Activated T-helper 2 cell treated with anti-CD3 and anti-CD28 coated beads, Interferon-gamma antibody, Interleukin-2, Interleukin-4, amounts not matched to agents 10 μg/mL and 5 μg/mL and 100 μg/mL, durations not matched to agents 14 hours and 24 hours and 36 hours (primary cell): ENCODE measurements at regions not wholly inside any gene's neighbourhood (a gene's known extent, or its start where the extent isn't known, plus 50 kb on each side); places are given as distances from the start of the nearest gene placed in this dataset.

Experiments
- DNase-seq: peaks from one replicate; pipeline ENCODE4 v3.0.0; 2021; ENCODE audit warnings: low spot score
- H3K27ac Mint-ChIP-seq: one replicate; pipeline ENCODE4 v1.8.0; 2021; ENCODE audit warnings: mixed read lengths
- H3K27me3 Mint-ChIP-seq: one replicate; pipeline ENCODE4 v1.8.0; 2021; ENCODE audit warnings: low read depth, mixed read lengths
- H3K36me3 Mint-ChIP-seq: one replicate; pipeline ENCODE4 v1.8.0; 2021; ENCODE audit warnings: low read depth, mixed read lengths
- H3K4me1 Mint-ChIP-seq: one replicate; pipeline ENCODE4 v1.8.0; 2021; ENCODE audit warnings: low read depth, mixed read lengths
- H3K4me3 Mint-ChIP-seq: one replicate; pipeline ENCODE4 v1.8.0; 2021; ENCODE audit warnings: low read depth, mild to moderate bottlenecking, moderate library complexity, mixed read lengths
- H3K9me3 Mint-ChIP-seq: one replicate; pipeline ENCODE4 v1.8.0; 2021; ENCODE audit warnings: mixed read lengths
- intact Hi-C: fragments of 100-400 bp; cut with micrococcal nuclease; formaldehyde crosslinking; loops from one replicate; pipeline ENCODE4 v1.15.1; 2023

GRCh38 chr2:53018825-53019425 lies 748.7 kb upstream of the CHAC2 start:
- no peaks in the 10 kb centered on the region for H3K36me3 Mint-ChIP-seq
- no peaks in the 10 kb centered on the region for H3K27me3 Mint-ChIP-seq
- H3K4me3 Mint-ChIP-seq, result no peak overlapping the region
- no peak overlapping the region for H3K27ac Mint-ChIP-seq
- H3K4me1 Mint-ChIP-seq, result no peaks in the 10 kb centered on the region
- DNase-seq, result no peak
- H3K9me3 Mint-ChIP-seq, result peaks cover 11% of the 10 kb centered on the region
- intact Hi-C loops, result no loop called here

GRCh38 chr2:53006980-53007379 lies 760.6 kb upstream of the CHAC2 start:
- Mint-ChIP-seq H3K9me3 (peaks cover 6% of the 10 kb centered on the region), H3K36me3 (no peaks in the 10 kb centered on the region), H3K27ac (no peak overlapping the region), H3K4me1 (no peaks in the 10 kb centered on the region), H3K27me3 (no peaks in the 10 kb centered on the region), H3K4me3 (no peak overlapping the region)
- no peak for DNase-seq
- intact Hi-C loops, result no loop called here

- Mint-ChIP-seq H3K36me3 (no peaks in the 10 kb centered on the region), H3K4me3 (no peak overlapping the region), H3K4me1 (no peaks in the 10 kb centered on the region), H3K27me3 (no peaks in the 10 kb centered on the region), H3K27ac (no peak overlapping the region), H3K9me3 (peaks cover 5% of the 10 kb centered on the region)
- intact Hi-C loops, result no loop called here
- no peak for DNase-seq
These were observed 763.2 kb upstream of the CHAC2 start for GRCh38 chr2:53004413-53004812.

- Mint-ChIP-seq H3K4me1 (no peaks in the 10 kb centered on the region), H3K9me3 (peaks cover 21% of the 10 kb centered on the region), H3K36me3 (no peaks in the 10 kb centered on the region), H3K4me3 (no peak overlapping the region), H3K27me3 (no peaks in the 10 kb centered on the region), H3K27ac (no peak overlapping the region)
- intact Hi-C loops, result no loop called here
- DNase-seq, result no peak
These were observed 772.2 kb upstream of the CHAC2 start for GRCh38 chr2:52995424-52995823.

GRCh38 chr2:52976143-52976949 lies 791.3 kb upstream of the CHAC2 start:
- no peak for DNase-seq
- Mint-ChIP-seq H3K27ac (peak overlapping the region; percentile 8), H3K27me3 (no peaks in the 10 kb centered on the region), H3K36me3 (no peaks in the 10 kb centered on the region), H3K9me3 (no peaks in the 10 kb centered on the region), H3K4me3 (no peak overlapping the region), H3K4me1 (peaks cover 5% of the 10 kb centered on the region)
- intact Hi-C loops, result loop anchor here (1.0 to 2.0 kb wide), 2 partner anchors 42 to 66 kb away; no protein-coding TSS in a partner anchor

- H3K4me3 Mint-ChIP-seq, result no peak overlapping the region
- no peaks in the 10 kb centered on the region for H3K27me3 Mint-ChIP-seq
- no peak for DNase-seq
- peaks cover 5% of the 10 kb centered on the region for H3K4me1 Mint-ChIP-seq
- H3K9me3 Mint-ChIP-seq, result no peaks in the 10 kb centered on the region
- intact Hi-C loops, result no loop called here
- no peak overlapping the region for H3K27ac Mint-ChIP-seq
- no peaks in the 10 kb centered on the region for H3K36me3 Mint-ChIP-seq
These were observed 793.5 kb upstream of the CHAC2 start for GRCh38 chr2:52974127-52974526.

GRCh38 chr2:52970642-52971041 lies 797.0 kb upstream of the CHAC2 start:
- Mint-ChIP-seq H3K4me3 (no peak overlapping the region), H3K9me3 (no peaks in the 10 kb centered on the region), H3K4me1 (peaks cover 1% of the 10 kb centered on the region), H3K27ac (no peak overlapping the region), H3K36me3 (no peaks in the 10 kb centered on the region), H3K27me3 (no peaks in the 10 kb centered on the region)
- DNase-seq, result no peak
- intact Hi-C loops, result no loop called here

GRCh38 chr2:52968043-52968442 lies 799.6 kb upstream of the CHAC2 start:
- no peak overlapping the region for H3K4me3 Mint-ChIP-seq
- no peak for DNase-seq
- no peaks in the 10 kb centered on the region for H3K4me1 Mint-ChIP-seq
- H3K27ac Mint-ChIP-seq, result no peak overlapping the region
- no peaks in the 10 kb centered on the region for H3K36me3 Mint-ChIP-seq
- peaks cover 4% of the 10 kb centered on the region for H3K9me3 Mint-ChIP-seq
- intact Hi-C loops, result no loop called here
- no peaks in the 10 kb centered on the region for H3K27me3 Mint-ChIP-seq

GRCh38 chr2:52964916-52965530 lies 802.6 kb upstream of the CHAC2 start:
- H3K27ac Mint-ChIP-seq, result no peak overlapping the region
- H3K9me3 Mint-ChIP-seq, result peaks cover 9% of the 10 kb centered on the region
- intact Hi-C loops, result no loop called here
- H3K4me3 Mint-ChIP-seq, result no peak overlapping the region
- no peak for DNase-seq
- H3K4me1 Mint-ChIP-seq, result no peaks in the 10 kb centered on the region
- H3K27me3 Mint-ChIP-seq, result no peaks in the 10 kb centered on the region
- no peaks in the 10 kb centered on the region for H3K36me3 Mint-ChIP-seq

GRCh38 chr2:52961403-52961802 lies 806.2 kb upstream of the CHAC2 start:
- DNase-seq, result no peak
- H3K27me3 Mint-ChIP-seq, result no peaks in the 10 kb centered on the region
- H3K4me3 Mint-ChIP-seq, result no peak overlapping the region
- no peaks in the 10 kb centered on the region for H3K36me3 Mint-ChIP-seq
- H3K4me1 Mint-ChIP-seq, result no peaks in the 10 kb centered on the region
- peaks cover 12% of the 10 kb centered on the region for H3K9me3 Mint-ChIP-seq
- intact Hi-C loops, result no loop called here
- H3K27ac Mint-ChIP-seq, result no peak overlapping the region

- no peak for DNase-seq
- H3K36me3 Mint-ChIP-seq, result no peaks in the 10 kb centered on the region
- peaks cover 12% of the 10 kb centered on the region for H3K9me3 Mint-ChIP-seq
- H3K27me3 Mint-ChIP-seq, result no peaks in the 10 kb centered on the region
- intact Hi-C loops, result no loop called here
- H3K27ac Mint-ChIP-seq, result no peak overlapping the region
- H3K4me1 Mint-ChIP-seq, result no peaks in the 10 kb centered on the region
- no peak overlapping the region for H3K4me3 Mint-ChIP-seq
These were observed 806.7 kb upstream of the CHAC2 start for GRCh38 chr2:52960881-52961280.

GRCh38 chr2:52959801-52960200 lies 807.8 kb upstream of the CHAC2 start:
- Mint-ChIP-seq H3K4me3 (no peak overlapping the region), H3K27ac (no peak overlapping the region), H3K4me1 (no peaks in the 10 kb centered on the region), H3K36me3 (no peaks in the 10 kb centered on the region), H3K9me3 (peaks cover 8% of the 10 kb centered on the region), H3K27me3 (no peaks in the 10 kb centered on the region)
- intact Hi-C loops, result no loop called here
- no peak for DNase-seq

- Mint-ChIP-seq H3K36me3 (no peaks in the 10 kb centered on the region), H3K27ac (no peak overlapping the region), H3K4me3 (no peak overlapping the region), H3K9me3 (peaks cover 7% of the 10 kb centered on the region), H3K27me3 (no peaks in the 10 kb centered on the region), H3K4me1 (no peaks in the 10 kb centered on the region)
- intact Hi-C loops, result no loop called here
- DNase-seq, result no peak
These were observed 810.8 kb upstream of the CHAC2 start for GRCh38 chr2:52956766-52957165.
